KMS-11 (cell line): ENCODE measurements at regions not wholly inside any gene's neighbourhood (a gene's known extent, or its start where the extent isn't known, plus 50 kb on each side); places are given as distances from the start of the nearest gene placed in this dataset.

Experiments
- H2AFZ ChIP-seq: fragments of 200-600 bp; sonication (generic); 2 replicates; pipeline ENCODE4 v1.6.1; 2016; ENCODE audit warnings: antibody characterized with exemption, mixed run types, low read depth
- H3K27ac ChIP-seq: fragments of 200-600 bp; sonication (generic); 2 replicates; pipeline ENCODE4 v1.6.1; 2016; ENCODE audit warnings: mild to moderate bottlenecking, mixed run types
- H3K27me3 ChIP-seq: fragments of 200-600 bp; sonication (generic); 2 replicates; pipeline ENCODE4 v1.6.1; 2017; ENCODE audit warnings: mild to moderate bottlenecking, low read depth, mixed run types, moderate library complexity; ENCODE audit not compliant: insufficient read depth
- H3K36me3 ChIP-seq: fragments of 200-600 bp; sonication (generic); 2 replicates; pipeline ENCODE4 v1.6.1; 2017; ENCODE audit warnings: mild to moderate bottlenecking, mixed run types; ENCODE audit not compliant: insufficient read depth
- H3K4me1 ChIP-seq: fragments of 200-600 bp; sonication (generic); 2 replicates; pipeline ENCODE4 v1.6.1; 2016; ENCODE audit warnings: mild to moderate bottlenecking, low read depth, mixed run types; ENCODE audit not compliant: poor library complexity, severe bottlenecking
- H3K4me2 ChIP-seq: fragments of 200-600 bp; sonication (generic); 2 replicates; pipeline ENCODE4 v1.7.0; 2016; ENCODE audit warnings: mild to moderate bottlenecking, mixed run types
- H3K4me3 ChIP-seq: fragments of 200-600 bp; sonication (generic); IDR thresholded peaks from 2 replicates; pipeline ENCODE4 v1.6.1; 2017; ENCODE audit warnings: low read depth, low read length, mixed read lengths; ENCODE audit not compliant: insufficient read depth
- H3K79me2 ChIP-seq: fragments of 200-600 bp; sonication (generic); 2 replicates; pipeline ENCODE4 v1.6.1; 2016; ENCODE audit warnings: low read depth, mixed run types; ENCODE audit not compliant: insufficient read depth
- H3K9ac ChIP-seq: fragments of 200-600 bp; sonication (generic); 2 replicates; pipeline ENCODE4 v1.6.1; 2016; ENCODE audit warnings: mild to moderate bottlenecking, mixed run types
- H4K20me1 ChIP-seq: fragments of 200-600 bp; sonication (generic); 2 replicates; pipeline ENCODE4 v1.6.1; 2016; ENCODE audit warnings: mild to moderate bottlenecking, mixed run types; ENCODE audit not compliant: insufficient read depth
- TF ChIP-seq, protein P1 (sequence below): fragments of 200-600 bp; sonication (generic); conservative IDR thresholded peaks from 2 replicates; pipeline ENCODE4 v1.6.1; 2017; ENCODE audit warnings: low read depth, mild to moderate bottlenecking, antibody characterized with exemption, low read length, moderate library complexity, mixed read lengths

DNA sequence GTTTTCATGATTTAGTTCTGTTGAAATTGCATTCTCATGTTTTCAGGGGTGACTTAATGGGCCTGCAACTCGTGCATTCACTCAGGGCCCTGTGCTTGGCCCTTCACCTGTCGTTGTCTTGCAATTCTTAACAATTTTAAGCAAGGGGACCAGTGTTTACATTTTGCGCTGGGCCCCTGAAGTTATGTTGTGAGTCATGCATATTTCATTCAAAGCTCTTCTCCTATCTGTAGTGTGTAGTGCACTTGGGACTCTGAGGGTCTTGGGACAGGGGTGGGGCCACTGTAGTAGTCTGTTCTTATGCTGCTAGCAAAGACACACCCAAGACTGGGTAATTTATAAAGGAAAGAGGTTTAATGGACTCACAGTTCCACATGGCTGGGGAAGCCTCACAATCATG, 211.2 kb upstream of the RXFP2 start:
- Histone ChIP-seq H3K4me3 (no peak overlapping the region), H3K4me1 (no peaks in the 10 kb centered on the region), H2AFZ (no peak overlapping the region), H3K4me2 (no peak overlapping the region), H3K79me2 (no peaks in the 10 kb centered on the region), H3K27me3 (no peaks in the 10 kb centered on the region), H3K27ac (no peak overlapping the region), H3K9ac (no peak overlapping the region), H4K20me1 (no peaks in the 10 kb centered on the region), H3K36me3 (no peaks in the 10 kb centered on the region)
- TF ChIP-seq, protein P1, sequence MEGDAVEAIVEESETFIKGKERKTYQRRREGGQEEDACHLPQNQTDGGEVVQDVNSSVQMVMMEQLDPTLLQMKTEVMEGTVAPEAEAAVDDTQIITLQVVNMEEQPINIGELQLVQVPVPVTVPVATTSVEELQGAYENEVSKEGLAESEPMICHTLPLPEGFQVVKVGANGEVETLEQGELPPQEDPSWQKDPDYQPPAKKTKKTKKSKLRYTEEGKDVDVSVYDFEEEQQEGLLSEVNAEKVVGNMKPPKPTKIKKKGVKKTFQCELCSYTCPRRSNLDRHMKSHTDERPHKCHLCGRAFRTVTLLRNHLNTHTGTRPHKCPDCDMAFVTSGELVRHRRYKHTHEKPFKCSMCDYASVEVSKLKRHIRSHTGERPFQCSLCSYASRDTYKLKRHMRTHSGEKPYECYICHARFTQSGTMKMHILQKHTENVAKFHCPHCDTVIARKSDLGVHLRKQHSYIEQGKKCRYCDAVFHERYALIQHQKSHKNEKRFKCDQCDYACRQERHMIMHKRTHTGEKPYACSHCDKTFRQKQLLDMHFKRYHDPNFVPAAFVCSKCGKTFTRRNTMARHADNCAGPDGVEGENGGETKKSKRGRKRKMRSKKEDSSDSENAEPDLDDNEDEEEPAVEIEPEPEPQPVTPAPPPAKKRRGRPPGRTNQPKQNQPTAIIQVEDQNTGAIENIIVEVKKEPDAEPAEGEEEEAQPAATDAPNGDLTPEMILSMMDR, result no peak

DNA sequence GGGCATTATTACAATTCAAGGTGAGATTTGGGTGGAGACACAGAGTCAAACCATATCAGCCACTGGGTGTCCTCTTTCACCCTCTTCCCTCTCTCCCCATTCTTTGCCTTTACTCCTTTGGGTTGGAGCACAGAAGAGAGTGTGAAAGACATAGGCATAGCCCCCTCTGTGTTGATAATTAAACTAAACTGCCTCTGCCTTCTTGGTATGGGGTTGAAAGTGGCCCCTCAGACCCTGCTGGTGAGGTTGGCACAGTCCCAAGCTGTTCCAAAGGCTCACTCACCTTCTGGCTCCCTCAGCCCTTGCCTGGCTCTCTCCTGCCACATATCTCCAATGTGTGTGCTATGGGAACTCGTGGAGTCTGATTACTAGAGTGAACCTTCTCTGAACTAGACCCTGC, 210.6 kb upstream of the RXFP2 start:
- Histone ChIP-seq H3K4me1 (no peaks in the 10 kb centered on the region), H3K9ac (no peak overlapping the region), H3K4me3 (no peak overlapping the region), H3K36me3 (no peaks in the 10 kb centered on the region), H3K79me2 (no peaks in the 10 kb centered on the region), H2AFZ (no peak overlapping the region), H3K27ac (no peak overlapping the region), H3K27me3 (no peaks in the 10 kb centered on the region), H3K4me2 (no peak overlapping the region), H4K20me1 (no peaks in the 10 kb centered on the region)
- TF ChIP-seq, protein P1, result no peak

GRCh38 chr13:31530922-31531321, 208.4 kb upstream of the RXFP2 start:
- H3K4me3 ChIP-seq, result no peak overlapping the region
- H3K36me3 ChIP-seq, result no peaks in the 10 kb centered on the region
- H3K79me2 ChIP-seq, result no peaks in the 10 kb centered on the region
- H3K4me2 ChIP-seq, result no peak overlapping the region
- no peaks in the 10 kb centered on the region for H3K27me3 ChIP-seq
- H3K27ac ChIP-seq, result no peak overlapping the region
- H3K4me1 ChIP-seq, result no peaks in the 10 kb centered on the region
- no peaks in the 10 kb centered on the region for H4K20me1 ChIP-seq
- H2AFZ ChIP-seq, result no peak overlapping the region
- TF ChIP-seq, protein P1, result no peak
- no peak overlapping the region for H3K9ac ChIP-seq

DNA sequence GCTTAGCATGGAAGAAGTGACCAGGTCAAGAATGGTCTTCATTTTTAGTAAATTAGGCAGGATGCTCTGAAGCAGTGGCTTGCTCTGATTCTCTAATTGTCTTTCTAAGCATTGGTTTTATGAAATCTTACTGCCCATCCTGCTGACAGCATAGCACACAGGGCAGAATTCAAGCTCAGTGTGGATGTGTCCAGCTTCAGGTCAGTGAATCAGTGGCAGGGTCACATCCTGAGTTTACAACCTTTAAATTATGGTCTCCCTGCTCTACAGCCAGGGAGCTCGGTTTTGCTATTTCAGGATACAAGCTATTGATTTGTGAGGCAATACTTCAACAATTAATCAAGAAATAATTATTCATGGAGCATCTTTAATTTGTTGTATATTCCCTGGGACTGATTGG, 202.3 kb upstream of the RXFP2 start:
- TF ChIP-seq, protein P1, result no peak
- Histone ChIP-seq H3K4me2 (no peak overlapping the region), H3K79me2 (no peaks in the 10 kb centered on the region), H3K4me1 (no peaks in the 10 kb centered on the region), H3K27me3 (no peaks in the 10 kb centered on the region), H3K36me3 (no peaks in the 10 kb centered on the region), H3K4me3 (no peak overlapping the region), H3K27ac (no peak overlapping the region), H4K20me1 (no peaks in the 10 kb centered on the region), H2AFZ (no peak overlapping the region), H3K9ac (no peak overlapping the region)
